Body of pancreas (tissue), 4 donors: ENCODE measurements at regions not wholly inside any gene's neighbourhood (a gene's known extent, or its start where the extent isn't known, plus 50 kb on each side); places are given as distances from the start of the nearest gene placed in this dataset.
A peak's percentile ranks its signal among the peaks of the same experiment; 100 is the strongest.

Experiments used
- POLR2A ChIP-seq, 3 donors: fragments of 450-650 bp; IDR thresholded peaks; one replicate each; pipeline ENCODE4 v1.6.1; 2016; ENCODE audit warnings: antibody characterized with exemption in 3 of 3, mild to moderate bottlenecking in 2 of 3
- TF ChIP-seq, protein P1 (sequence below), 7 experiments: fragments of 450-650 bp in 4 of 7; fragments of 200-600 bp in 3 of 7; sonication (generic) in 3 of 7; IDR thresholded peaks; one replicate each; pipeline ENCODE4 v1.5.1; 2016 to 2019; ENCODE audit warnings: antibody characterized with exemption in 7 of 7

DNA sequence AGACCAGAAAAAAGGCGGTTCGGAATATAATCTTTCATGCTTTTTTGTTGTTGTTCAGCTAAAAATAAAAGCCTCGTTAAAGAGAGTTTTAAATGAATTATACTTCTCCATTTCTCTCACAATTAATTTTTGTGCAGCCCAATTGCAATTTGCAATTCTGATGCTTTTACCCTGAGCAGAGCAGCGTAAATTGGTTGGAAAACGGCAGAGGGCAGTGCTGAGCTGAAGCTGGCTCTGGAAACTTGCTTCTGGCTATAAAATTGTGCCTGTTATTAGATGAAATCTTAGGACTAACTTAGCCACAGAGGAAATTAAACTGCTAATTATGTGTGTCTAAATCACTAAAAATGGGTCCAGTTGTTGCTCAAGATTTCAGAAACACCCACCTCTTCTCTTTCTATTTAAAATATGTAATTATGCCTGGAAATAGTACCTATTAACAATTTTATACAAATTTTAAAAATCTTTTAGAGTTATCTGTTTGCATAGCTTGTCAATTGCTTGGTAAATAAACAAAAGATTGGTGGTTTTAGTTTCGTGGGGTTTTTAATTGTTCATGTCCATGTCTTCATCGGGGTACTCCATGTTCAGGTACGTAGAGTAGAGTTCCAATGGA, 441.8 kb upstream of the TLE4 start:
- TF ChIP-seq, protein P1, sequence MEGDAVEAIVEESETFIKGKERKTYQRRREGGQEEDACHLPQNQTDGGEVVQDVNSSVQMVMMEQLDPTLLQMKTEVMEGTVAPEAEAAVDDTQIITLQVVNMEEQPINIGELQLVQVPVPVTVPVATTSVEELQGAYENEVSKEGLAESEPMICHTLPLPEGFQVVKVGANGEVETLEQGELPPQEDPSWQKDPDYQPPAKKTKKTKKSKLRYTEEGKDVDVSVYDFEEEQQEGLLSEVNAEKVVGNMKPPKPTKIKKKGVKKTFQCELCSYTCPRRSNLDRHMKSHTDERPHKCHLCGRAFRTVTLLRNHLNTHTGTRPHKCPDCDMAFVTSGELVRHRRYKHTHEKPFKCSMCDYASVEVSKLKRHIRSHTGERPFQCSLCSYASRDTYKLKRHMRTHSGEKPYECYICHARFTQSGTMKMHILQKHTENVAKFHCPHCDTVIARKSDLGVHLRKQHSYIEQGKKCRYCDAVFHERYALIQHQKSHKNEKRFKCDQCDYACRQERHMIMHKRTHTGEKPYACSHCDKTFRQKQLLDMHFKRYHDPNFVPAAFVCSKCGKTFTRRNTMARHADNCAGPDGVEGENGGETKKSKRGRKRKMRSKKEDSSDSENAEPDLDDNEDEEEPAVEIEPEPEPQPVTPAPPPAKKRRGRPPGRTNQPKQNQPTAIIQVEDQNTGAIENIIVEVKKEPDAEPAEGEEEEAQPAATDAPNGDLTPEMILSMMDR (IDR thresholded peaks at IDR 0.05), result peak; percentile 41 to 85 (median 71)
- no peak for TF ChIP-seq POLR2A (IDR thresholded peaks at IDR 0.05)
